ENCODE measurements at regions not wholly inside any gene's neighbourhood (a gene's known extent, or its start where the extent isn't known, plus 50 kb on each side); places are given as distances from the start of the nearest gene placed in this dataset.

- TF ChIP-seq CREB1 (IDR thresholded peaks at IDR 0.05): no peak
- TF ChIP-seq CREB1 (CRISPR knock-in tag; IDR thresholded peaks at IDR 0.05): peak; percentile 63
- no peak for TF ChIP-seq ZNF547 (CRISPR knock-in tag; IDR thresholded peaks at IDR 0.05)
- peak; percentile 54; the same call in 1 of the 2 replicates for TF ChIP-seq REPIN1 (CRISPR knock-in tag; IDR thresholded peaks at IDR 0.05; ENCODE audit: borderline replicate concordance, low read depth)
- TF ChIP-seq ZBTB1 (CRISPR knock-in tag; IDR thresholded peaks at IDR 0.05; ENCODE audit: borderline replicate concordance): no peak
- TF ChIP-seq, protein P1, sequence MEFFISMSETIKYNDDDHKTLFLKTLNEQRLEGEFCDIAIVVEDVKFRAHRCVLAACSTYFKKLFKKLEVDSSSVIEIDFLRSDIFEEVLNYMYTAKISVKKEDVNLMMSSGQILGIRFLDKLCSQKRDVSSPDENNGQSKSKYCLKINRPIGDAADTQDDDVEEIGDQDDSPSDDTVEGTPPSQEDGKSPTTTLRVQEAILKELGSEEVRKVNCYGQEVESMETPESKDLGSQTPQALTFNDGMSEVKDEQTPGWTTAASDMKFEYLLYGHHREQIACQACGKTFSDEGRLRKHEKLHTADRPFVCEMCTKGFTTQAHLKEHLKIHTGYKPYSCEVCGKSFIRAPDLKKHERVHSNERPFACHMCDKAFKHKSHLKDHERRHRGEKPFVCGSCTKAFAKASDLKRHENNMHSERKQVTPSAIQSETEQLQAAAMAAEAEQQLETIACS (CRISPR knock-in tag; IDR thresholded peaks at IDR 0.05): no peak
- TF ChIP-seq, protein P2, sequence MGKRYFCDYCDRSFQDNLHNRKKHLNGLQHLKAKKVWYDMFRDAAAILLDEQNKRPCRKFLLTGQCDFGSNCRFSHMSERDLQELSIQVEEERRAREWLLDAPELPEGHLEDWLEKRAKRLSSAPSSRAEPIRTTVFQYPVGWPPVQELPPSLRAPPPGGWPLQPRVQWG (CRISPR knock-in tag; IDR thresholded peaks at IDR 0.05; ENCODE audit: borderline replicate concordance, low read depth): no peak
- TF ChIP-seq SNAI1 (CRISPR knock-in tag; IDR thresholded peaks at IDR 0.05; ENCODE audit: borderline replicate concordance): no peak
- TF ChIP-seq, protein P3, sequence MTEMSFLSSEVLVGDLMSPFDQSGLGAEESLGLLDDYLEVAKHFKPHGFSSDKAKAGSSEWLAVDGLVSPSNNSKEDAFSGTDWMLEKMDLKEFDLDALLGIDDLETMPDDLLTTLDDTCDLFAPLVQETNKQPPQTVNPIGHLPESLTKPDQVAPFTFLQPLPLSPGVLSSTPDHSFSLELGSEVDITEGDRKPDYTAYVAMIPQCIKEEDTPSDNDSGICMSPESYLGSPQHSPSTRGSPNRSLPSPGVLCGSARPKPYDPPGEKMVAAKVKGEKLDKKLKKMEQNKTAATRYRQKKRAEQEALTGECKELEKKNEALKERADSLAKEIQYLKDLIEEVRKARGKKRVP (CRISPR knock-in tag; IDR thresholded peaks at IDR 0.05): peak in 1 of 2 experiments; percentile 89; a peak in 2 of 4 replicates
- TF ChIP-seq JUND (CRISPR knock-in tag; IDR thresholded peaks at IDR 0.05): peak; percentile 99
- TF ChIP-seq PCBP2 (optimal IDR thresholded peaks at IDR 0.05; ENCODE audit: low read depth, low read length, poor library complexity, severe bottlenecking): no peak
- TF ChIP-seq ZNF652 (CRISPR knock-in tag; IDR thresholded peaks at IDR 0.05; ENCODE audit: borderline replicate concordance, low read depth): peak; percentile 72; the same call in 1 of the 2 replicates
- TF ChIP-seq, protein P4, sequence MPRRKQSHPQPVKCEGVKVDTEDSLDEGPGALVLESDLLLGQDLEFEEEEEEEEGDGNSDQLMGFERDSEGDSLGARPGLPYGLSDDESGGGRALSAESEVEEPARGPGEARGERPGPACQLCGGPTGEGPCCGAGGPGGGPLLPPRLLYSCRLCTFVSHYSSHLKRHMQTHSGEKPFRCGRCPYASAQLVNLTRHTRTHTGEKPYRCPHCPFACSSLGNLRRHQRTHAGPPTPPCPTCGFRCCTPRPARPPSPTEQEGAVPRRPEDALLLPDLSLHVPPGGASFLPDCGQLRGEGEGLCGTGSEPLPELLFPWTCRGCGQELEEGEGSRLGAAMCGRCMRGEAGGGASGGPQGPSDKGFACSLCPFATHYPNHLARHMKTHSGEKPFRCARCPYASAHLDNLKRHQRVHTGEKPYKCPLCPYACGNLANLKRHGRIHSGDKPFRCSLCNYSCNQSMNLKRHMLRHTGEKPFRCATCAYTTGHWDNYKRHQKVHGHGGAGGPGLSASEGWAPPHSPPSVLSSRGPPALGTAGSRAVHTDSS (CRISPR knock-in tag; conservative IDR thresholded peaks at IDR 0.05): no peak
- no peak for TF ChIP-seq ZNF879 (CRISPR knock-in tag; IDR thresholded peaks at IDR 0.05)
- TF ChIP-seq ARID2 (CRISPR knock-in tag; IDR thresholded peaks at IDR 0.05; ENCODE audit: borderline replicate concordance): no peak
- peak; percentile 57; the same call in 1 of the 2 replicates for TF ChIP-seq HOXA3 (CRISPR knock-in tag; IDR thresholded peaks at IDR 0.05)
- peak; percentile 88 for TF ChIP-seq ZBTB25 (CRISPR knock-in tag; IDR thresholded peaks at IDR 0.05)
- no peak; the same call in 1 of the 2 replicates for TF ChIP-seq ZNF782 (CRISPR knock-in tag; IDR thresholded peaks at IDR 0.05; ENCODE audit: borderline replicate concordance)
- TF ChIP-seq HNRNPL (IDR thresholded peaks at IDR 0.05; ENCODE audit: low read depth, low read length): no peak
- TF ChIP-seq, protein P5, sequence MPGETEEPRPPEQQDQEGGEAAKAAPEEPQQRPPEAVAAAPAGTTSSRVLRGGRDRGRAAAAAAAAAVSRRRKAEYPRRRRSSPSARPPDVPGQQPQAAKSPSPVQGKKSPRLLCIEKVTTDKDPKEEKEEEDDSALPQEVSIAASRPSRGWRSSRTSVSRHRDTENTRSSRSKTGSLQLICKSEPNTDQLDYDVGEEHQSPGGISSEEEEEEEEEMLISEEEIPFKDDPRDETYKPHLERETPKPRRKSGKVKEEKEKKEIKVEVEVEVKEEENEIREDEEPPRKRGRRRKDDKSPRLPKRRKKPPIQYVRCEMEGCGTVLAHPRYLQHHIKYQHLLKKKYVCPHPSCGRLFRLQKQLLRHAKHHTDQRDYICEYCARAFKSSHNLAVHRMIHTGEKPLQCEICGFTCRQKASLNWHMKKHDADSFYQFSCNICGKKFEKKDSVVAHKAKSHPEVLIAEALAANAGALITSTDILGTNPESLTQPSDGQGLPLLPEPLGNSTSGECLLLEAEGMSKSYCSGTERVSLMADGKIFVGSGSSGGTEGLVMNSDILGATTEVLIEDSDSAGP (CRISPR knock-in tag; IDR thresholded peaks at IDR 0.05; ENCODE audit: borderline replicate concordance): no peak
- peak; percentile 29; the same call in 1 of the 2 replicates for TF ChIP-seq TBX2 (CRISPR knock-in tag; IDR thresholded peaks at IDR 0.05; ENCODE audit: borderline replicate concordance)
- TF ChIP-seq ZNF678 (CRISPR knock-in tag; IDR thresholded peaks at IDR 0.05): no peak
- TF ChIP-seq ZNF253 (CRISPR knock-in tag; IDR thresholded peaks at IDR 0.05; ENCODE audit: borderline replicate concordance): no peak
These were observed 217.8 kb downstream of the OSR1 start (continued) for GRCh38 chr2:19140463-19141208.
